HCT116 (cell line): ENCODE measurements at regions not wholly inside any gene's neighbourhood (a gene's known extent, or its start where the extent isn't known, plus 50 kb on each side); places are given as distances from the start of the nearest gene placed in this dataset.

Source experiments
- ATAC-seq: fragments of 200-7000 bp; cut with Tn5 transposase; 2 replicates; pipeline ENCODE4 v1.9.1; 2020; ENCODE audit warnings: mild to moderate bottlenecking, moderate library complexity
- BruUV-seq: library from RNA; stranded (reverse); fragments of 400-500 nt; replicated peaks from 2 replicates; lab custom pipeline; 2021; lab: Mats Ljungman, UMichigan
- CTCF ChIA-PET: fragments of 300-600 bp; sonication (Branson Sonifier 250); formaldehyde crosslinking; loops from one replicate; lab custom pipeline; 2021; ENCODE audit warnings: antibody characterized with exemption; lab: Charles Lee
- POLR2A ChIA-PET: fragments of 300-600, 350-600 bp; sonication (Branson Sonifier 250); formaldehyde crosslinking; loops from one replicate; lab custom pipeline; 2021; ENCODE audit warnings: antibody characterized with exemption; lab: Charles Lee
- RAD21 ChIA-PET, 2 experiments: fragments of 300-600 bp; sonication (Branson Sonifier 250); formaldehyde crosslinking; loops; one replicate each; lab custom pipeline; 2023; ENCODE audit warnings: low total read pairs in 2 of 2; ENCODE audit not compliant: uncharacterized antibody in 2 of 2, unreplicated experiment in 2 of 2, low non-redundant PET in 1 of 2; lab: Charles Lee
- DNase-seq: peaks from one replicate; pipeline ENCODE4 v3.0.0-alpha.2; 2010; ENCODE audit warnings: low read depth, low spot score
- H2AFZ ChIP-seq: fragments of 200-600 bp; shearing (Covaris generic), sonication (generic); 2 replicates; pipeline ENCODE4 v1.6.1; 2017; ENCODE audit warnings: low read depth, mixed run types, mixed read lengths, antibody characterized with exemption, low read length; ENCODE audit not compliant: poor library complexity, severe bottlenecking
- H3K27ac ChIP-seq: 2 replicates; pipeline ENCODE4 v1.5.1; 2012; ENCODE audit warnings: low read depth, low read length
- H3K27me3 ChIP-seq: fragments of 200-600 bp; sonication (generic); 2 replicates; pipeline ENCODE4 v1.6.1; 2016; ENCODE audit warnings: mixed run types, low read length, mixed read lengths; ENCODE audit not compliant: insufficient read depth
- H3K36me3 ChIP-seq, 2 experiments: fragments of 200-500 bp in 1 of 2; fragments of 200-600 bp in 1 of 2; sonication (Bioruptor generic) in 1 of 2; sonication (generic) in 1 of 2; 2 replicates each; pipeline versions ENCODE4 v1.5.1 to v1.6.1; 2014 to 2016; ENCODE audit warnings: low read length in 2 of 2, inconsistent platforms in 1 of 2, mixed read lengths in 1 of 2, mixed run types in 1 of 2; ENCODE audit not compliant: insufficient read depth in 2 of 2, control insufficient read depth in 1 of 2
- H3K4me1 ChIP-seq, 2 experiments: fragments of 200-600 bp in 1 of 2; sonication (generic) in 1 of 2; 2 replicates each; pipeline versions ENCODE4 v1.5.1 to v1.6.1; 2012 to 2017; ENCODE audit warnings: low read length in 2 of 2, inconsistent platforms in 1 of 2, mild to moderate bottlenecking in 1 of 2, mixed read lengths in 1 of 2, mixed run types in 1 of 2, moderate library complexity in 1 of 2; ENCODE audit not compliant: insufficient read depth in 2 of 2, control insufficient read depth in 1 of 2
- H3K4me2 ChIP-seq: fragments of 200-600 bp; sonication (generic); 2 replicates; pipeline ENCODE4 v1.6.1; 2017; ENCODE audit warnings: mixed run types, low read length, mixed read lengths
- H3K4me3 ChIP-seq, 2 experiments: fragments of 200-600 bp in 1 of 2; sonication (generic) in 1 of 2; replicated peaks in 1 of 2; 2 replicates each; pipeline ENCODE4 v1.5.1; 2011 to 2016; ENCODE audit warnings: low read length in 2 of 2, control low read depth in 1 of 2, low read depth in 1 of 2, mild to moderate bottlenecking in 1 of 2, mixed read lengths in 1 of 2, mixed run types in 1 of 2
- H3K79me2 ChIP-seq: fragments of 200-600 bp; sonication (generic); 2 replicates; pipeline ENCODE4 v1.6.1; 2017; ENCODE audit warnings: mild to moderate bottlenecking, mixed run types, low read length, moderate library complexity, mixed read lengths; ENCODE audit not compliant: insufficient read depth
- H3K9ac ChIP-seq: fragments of 200-600 bp; sonication (generic); 2 replicates; pipeline ENCODE4 v1.6.1; 2016; ENCODE audit warnings: low read length, mixed read lengths
- H3K9me2 ChIP-seq: fragments of 200-600 bp; sonication (generic), shearing (Covaris generic); 2 replicates; pipeline ENCODE4 v1.6.1; 2017; ENCODE audit warnings: mixed run types, mild to moderate bottlenecking, moderate library complexity; ENCODE audit not compliant: insufficient read depth
- H3K9me3 ChIP-seq, 2 experiments: fragments of 200-500 bp in 1 of 2; fragments of 200-600 bp in 1 of 2; sonication (Bioruptor generic) in 1 of 2; sonication (generic) in 1 of 2; 2 replicates each; pipeline ENCODE4 v1.6.1; 2014 to 2017; ENCODE audit warnings: low read length in 2 of 2, mixed read lengths in 2 of 2, inconsistent platforms in 1 of 2, low read depth in 1 of 2, mild to moderate bottlenecking in 1 of 2, mixed run types in 1 of 2, moderate library complexity in 1 of 2; ENCODE audit not compliant: control insufficient read depth in 1 of 2, insufficient read depth in 1 of 2
- H4K20me1 ChIP-seq: fragments of 200-600 bp; sonication (generic), shearing (Covaris generic); 2 replicates; pipeline ENCODE4 v1.6.1; 2017; ENCODE audit warnings: mixed run types, mild to moderate bottlenecking, moderate library complexity; ENCODE audit not compliant: insufficient read depth
- CBX3 ChIP-seq: IDR thresholded peaks from 2 replicates; pipeline ENCODE4 v1.6.1; 2012; ENCODE audit warnings: low read depth
- CEBPB ChIP-seq: IDR thresholded peaks from 2 replicates; pipeline ENCODE4 v1.6.1; 2012; ENCODE audit warnings: low read depth
- EGR1 ChIP-seq: IDR thresholded peaks from 2 replicates; pipeline ENCODE4 v1.6.1; 2012; ENCODE audit warnings: low read depth
- ELF1 ChIP-seq: IDR thresholded peaks from 2 replicates; pipeline ENCODE4 v1.6.1; 2012; ENCODE audit warnings: low read depth, borderline replicate concordance
- EZH2 ChIP-seq: fragments of 200-600 bp; sonication (generic); IDR thresholded peaks from 2 replicates; pipeline ENCODE4 v1.6.1; 2017; ENCODE audit warnings: antibody characterized with exemption, mixed run types
- EZH2phosphoT487 ChIP-seq: fragments of 200-600 bp; IDR thresholded peaks from 2 replicates; pipeline ENCODE4 v1.6.1; 2018; ENCODE audit warnings: antibody characterized with exemption, borderline replicate concordance
- FOSL1 ChIP-seq: IDR thresholded peaks from 2 replicates; pipeline ENCODE4 v1.6.1; 2012; ENCODE audit warnings: low read depth
- JUND ChIP-seq: IDR thresholded peaks from 2 replicates; pipeline ENCODE4 v1.6.1; 2012
- POLR2A ChIP-seq: IDR thresholded peaks from 2 replicates; pipeline ENCODE4 v1.7.0; 2011; ENCODE audit warnings: borderline replicate concordance; ENCODE audit not compliant: insufficient read depth, insufficient read length; ENCODE audit errors: extremely low read depth
- RAD21 ChIP-seq: IDR thresholded peaks from 2 replicates; pipeline ENCODE4 v1.6.1; 2012; ENCODE audit warnings: low read depth, mild to moderate bottlenecking
- SIN3A ChIP-seq: IDR thresholded peaks from 2 replicates; pipeline ENCODE4 v1.6.1; 2012; ENCODE audit warnings: low read depth
- SP1 ChIP-seq: IDR thresholded peaks from 2 replicates; pipeline ENCODE4 v1.6.1; 2012; ENCODE audit warnings: low read depth
- SRF ChIP-seq: IDR thresholded peaks from 2 replicates; pipeline ENCODE4 v1.6.1; 2012; ENCODE audit warnings: low read depth
- TCF7L2 ChIP-seq: IDR thresholded peaks from 2 replicates; pipeline ENCODE4 v1.7.0; 2011; ENCODE audit warnings: borderline replicate concordance, inconsistent platforms; ENCODE audit not compliant: insufficient read depth, insufficient read length; ENCODE audit errors: extremely low read depth
- ZFX ChIP-seq: fragments of 450-650 bp; IDR thresholded peaks from 2 replicates; pipeline ENCODE4 v1.6.1; 2017
- ZNF274 ChIP-seq: fragments of 200-500 bp; sonication (Bioruptor generic); IDR thresholded peaks from 2 replicates; pipeline ENCODE4 v1.6.1; 2014; ENCODE audit warnings: mild to moderate bottlenecking, low read depth, low read length, inconsistent platforms
- intact Hi-C: fragments of 100-400 bp; cut with micrococcal nuclease; formaldehyde crosslinking; loops from 2 replicates; pipeline ENCODE4 v1.10.0; 2022
- TF ChIP-seq, protein P1 (sequence below): IDR thresholded peaks from 2 replicates; pipeline ENCODE4 v1.6.1; 2012; ENCODE audit warnings: low read depth
- TF ChIP-seq, protein P2 (sequence below): IDR thresholded peaks from 2 replicates; pipeline ENCODE4 v1.6.1; 2012
- TF ChIP-seq, protein P3 (sequence below), 3 experiments: fragments of 200-600 bp in 1 of 3; sonication (generic) in 1 of 3; IDR thresholded peaks in 2 of 3; conservative IDR thresholded peaks in 1 of 3; 2 replicates each; pipeline ENCODE4 v1.5.1; 2012 to 2017; ENCODE audit warnings: low read depth in 2 of 3, low read length in 2 of 3, antibody characterized with exemption in 1 of 3, borderline replicate concordance in 1 of 3, control low read depth in 1 of 3, mild to moderate bottlenecking in 1 of 3, mixed read lengths in 1 of 3, mixed run types in 1 of 3, moderate library complexity in 1 of 3; ENCODE audit not compliant: insufficient read depth in 1 of 3
- TF ChIP-seq, protein P4 (sequence below): IDR thresholded peaks from 2 replicates; pipeline ENCODE4 v1.6.1; 2012

DNA sequence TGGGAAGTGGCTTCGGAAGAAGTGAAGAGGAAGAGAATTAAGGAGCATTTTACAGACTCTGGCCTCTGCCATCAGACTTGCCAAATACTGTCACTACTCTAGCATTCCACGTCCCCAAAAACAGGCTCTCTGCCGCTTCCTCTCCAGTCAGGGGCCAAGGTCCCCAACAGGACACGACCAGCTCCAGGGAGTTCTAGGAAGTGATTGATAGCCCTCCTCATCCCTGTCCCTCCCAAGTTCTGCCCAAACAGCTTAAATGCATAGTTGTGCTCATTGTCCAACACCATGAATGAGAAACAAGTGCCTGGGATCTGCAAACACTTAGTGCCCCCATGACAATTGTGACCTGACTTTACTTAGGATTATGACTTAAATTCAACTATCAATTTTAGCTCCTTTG is 96.5 kb downstream of the MED10 start:
- intact Hi-C loops = no loop called here
- no peak overlapping the region for H3K4me2 ChIP-seq

More for the DNA sequence above, 96.5 kb downstream of the MED10 start:
- BruUV-seq = no TSS peak
- no peak overlapping the region for H3K4me3 ChIP-seq
- H3K79me2 ChIP-seq = no peaks in the 10 kb centered on the region
- H3K27me3 ChIP-seq = peaks cover 26% of the 10 kb centered on the region
- ATAC-seq (no peak), DNase-seq (no peak)
- no peaks in the 10 kb centered on the region for H3K36me3 ChIP-seq
- H2AFZ ChIP-seq = no peak overlapping the region
- H3K9me2 ChIP-seq = no peaks in the 10 kb centered on the region
- POLR2A ChIA-PET = no interaction called here
- RAD21 ChIA-PET = no interaction called here
- no peaks in the 10 kb centered on the region for H3K4me1 ChIP-seq
- no peaks in the 10 kb centered on the region for H4K20me1 ChIP-seq
- no peaks in the 10 kb centered on the region for H3K9me3 ChIP-seq
- TF ChIP-seq ELF1 = no peak
- TF ChIP-seq TCF7L2 = no peak
- TF ChIP-seq EGR1 = no peak
- TF ChIP-seq, protein P1, sequence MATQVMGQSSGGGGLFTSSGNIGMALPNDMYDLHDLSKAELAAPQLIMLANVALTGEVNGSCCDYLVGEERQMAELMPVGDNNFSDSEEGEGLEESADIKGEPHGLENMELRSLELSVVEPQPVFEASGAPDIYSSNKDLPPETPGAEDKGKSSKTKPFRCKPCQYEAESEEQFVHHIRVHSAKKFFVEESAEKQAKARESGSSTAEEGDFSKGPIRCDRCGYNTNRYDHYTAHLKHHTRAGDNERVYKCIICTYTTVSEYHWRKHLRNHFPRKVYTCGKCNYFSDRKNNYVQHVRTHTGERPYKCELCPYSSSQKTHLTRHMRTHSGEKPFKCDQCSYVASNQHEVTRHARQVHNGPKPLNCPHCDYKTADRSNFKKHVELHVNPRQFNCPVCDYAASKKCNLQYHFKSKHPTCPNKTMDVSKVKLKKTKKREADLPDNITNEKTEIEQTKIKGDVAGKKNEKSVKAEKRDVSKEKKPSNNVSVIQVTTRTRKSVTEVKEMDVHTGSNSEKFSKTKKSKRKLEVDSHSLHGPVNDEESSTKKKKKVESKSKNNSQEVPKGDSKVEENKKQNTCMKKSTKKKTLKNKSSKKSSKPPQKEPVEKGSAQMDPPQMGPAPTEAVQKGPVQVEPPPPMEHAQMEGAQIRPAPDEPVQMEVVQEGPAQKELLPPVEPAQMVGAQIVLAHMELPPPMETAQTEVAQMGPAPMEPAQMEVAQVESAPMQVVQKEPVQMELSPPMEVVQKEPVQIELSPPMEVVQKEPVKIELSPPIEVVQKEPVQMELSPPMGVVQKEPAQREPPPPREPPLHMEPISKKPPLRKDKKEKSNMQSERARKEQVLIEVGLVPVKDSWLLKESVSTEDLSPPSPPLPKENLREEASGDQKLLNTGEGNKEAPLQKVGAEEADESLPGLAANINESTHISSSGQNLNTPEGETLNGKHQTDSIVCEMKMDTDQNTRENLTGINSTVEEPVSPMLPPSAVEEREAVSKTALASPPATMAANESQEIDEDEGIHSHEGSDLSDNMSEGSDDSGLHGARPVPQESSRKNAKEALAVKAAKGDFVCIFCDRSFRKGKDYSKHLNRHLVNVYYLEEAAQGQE = no peak
- no peak for TF ChIP-seq FOSL1
- no peak for TF ChIP-seq ZNF274
- no peak for TF ChIP-seq SIN3A
- TF ChIP-seq EZH2 = no peak
- no peak for TF ChIP-seq CBX3
- TF ChIP-seq POLR2A = no peak
- no peak for TF ChIP-seq EZH2phosphoT487
- no peak for TF ChIP-seq JUND
- TF ChIP-seq, protein P2, sequence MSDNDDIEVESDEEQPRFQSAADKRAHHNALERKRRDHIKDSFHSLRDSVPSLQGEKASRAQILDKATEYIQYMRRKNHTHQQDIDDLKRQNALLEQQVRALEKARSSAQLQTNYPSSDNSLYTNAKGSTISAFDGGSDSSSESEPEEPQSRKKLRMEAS = no peak
- TF ChIP-seq, protein P3, sequence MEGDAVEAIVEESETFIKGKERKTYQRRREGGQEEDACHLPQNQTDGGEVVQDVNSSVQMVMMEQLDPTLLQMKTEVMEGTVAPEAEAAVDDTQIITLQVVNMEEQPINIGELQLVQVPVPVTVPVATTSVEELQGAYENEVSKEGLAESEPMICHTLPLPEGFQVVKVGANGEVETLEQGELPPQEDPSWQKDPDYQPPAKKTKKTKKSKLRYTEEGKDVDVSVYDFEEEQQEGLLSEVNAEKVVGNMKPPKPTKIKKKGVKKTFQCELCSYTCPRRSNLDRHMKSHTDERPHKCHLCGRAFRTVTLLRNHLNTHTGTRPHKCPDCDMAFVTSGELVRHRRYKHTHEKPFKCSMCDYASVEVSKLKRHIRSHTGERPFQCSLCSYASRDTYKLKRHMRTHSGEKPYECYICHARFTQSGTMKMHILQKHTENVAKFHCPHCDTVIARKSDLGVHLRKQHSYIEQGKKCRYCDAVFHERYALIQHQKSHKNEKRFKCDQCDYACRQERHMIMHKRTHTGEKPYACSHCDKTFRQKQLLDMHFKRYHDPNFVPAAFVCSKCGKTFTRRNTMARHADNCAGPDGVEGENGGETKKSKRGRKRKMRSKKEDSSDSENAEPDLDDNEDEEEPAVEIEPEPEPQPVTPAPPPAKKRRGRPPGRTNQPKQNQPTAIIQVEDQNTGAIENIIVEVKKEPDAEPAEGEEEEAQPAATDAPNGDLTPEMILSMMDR (IDR thresholded peaks at IDR 0.05 in 2 of 3, conservative IDR thresholded peaks at IDR 0.05 in 1 of 3; ENCODE audit: borderline replicate concordance in 1 of 3, insufficient read depth in 1 of 3, low read depth in 2 of 3, low read length in 2 of 3) = no peak
- no peak for TF ChIP-seq CEBPB
- no peak for TF ChIP-seq SRF
- TF ChIP-seq ZFX = no peak
- TF ChIP-seq, protein P4, sequence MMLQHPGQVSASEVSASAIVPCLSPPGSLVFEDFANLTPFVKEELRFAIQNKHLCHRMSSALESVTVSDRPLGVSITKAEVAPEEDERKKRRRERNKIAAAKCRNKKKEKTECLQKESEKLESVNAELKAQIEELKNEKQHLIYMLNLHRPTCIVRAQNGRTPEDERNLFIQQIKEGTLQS = no peak
- no peak for TF ChIP-seq RAD21
- no peak for TF ChIP-seq SP1
- CTCF ChIA-PET = no interaction called here
- no peak overlapping the region for H3K27ac ChIP-seq
- H3K9ac ChIP-seq = no peak overlapping the region
